ENCODE measurements at regions not wholly inside any gene's neighbourhood (a gene's known extent, or its start where the extent isn't known, plus 50 kb on each side); places are given as distances from the start of the nearest gene placed in this dataset.

DNA sequence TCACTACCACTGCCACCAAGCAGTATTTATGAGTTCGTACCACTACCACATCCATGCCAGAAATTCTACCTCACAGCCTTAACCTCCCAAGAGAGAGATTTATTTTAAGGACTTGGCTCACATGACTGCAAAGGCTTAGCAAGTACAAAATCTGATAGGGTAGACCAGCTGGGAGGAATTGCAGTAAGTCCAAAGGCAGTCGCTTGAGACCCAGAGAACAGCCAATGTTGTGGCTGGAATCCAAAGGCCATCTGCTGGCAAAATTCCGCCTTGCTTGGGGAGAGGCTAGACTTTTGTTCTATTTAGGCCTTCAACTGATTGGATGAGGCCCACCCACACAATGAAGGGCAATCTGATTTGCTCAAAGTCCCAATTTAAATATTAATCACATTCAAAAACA, 101.4 kb upstream of the STT3B start:
- Histone ChIP-seq H3K36me3 (no peaks in the 10 kb centered on the region), H3K4me3 (no peak overlapping the region), H3K9me3 (no peaks in the 10 kb centered on the region), H3K27me3 (replicated peaks; ENCODE audit: insufficient read depth) (no peaks in the 10 kb centered on the region), H3K4me1 (replicated peaks) (no peaks in the 10 kb centered on the region), H3K27ac (no peak overlapping the region)
- TF ChIP-seq, protein P1, sequence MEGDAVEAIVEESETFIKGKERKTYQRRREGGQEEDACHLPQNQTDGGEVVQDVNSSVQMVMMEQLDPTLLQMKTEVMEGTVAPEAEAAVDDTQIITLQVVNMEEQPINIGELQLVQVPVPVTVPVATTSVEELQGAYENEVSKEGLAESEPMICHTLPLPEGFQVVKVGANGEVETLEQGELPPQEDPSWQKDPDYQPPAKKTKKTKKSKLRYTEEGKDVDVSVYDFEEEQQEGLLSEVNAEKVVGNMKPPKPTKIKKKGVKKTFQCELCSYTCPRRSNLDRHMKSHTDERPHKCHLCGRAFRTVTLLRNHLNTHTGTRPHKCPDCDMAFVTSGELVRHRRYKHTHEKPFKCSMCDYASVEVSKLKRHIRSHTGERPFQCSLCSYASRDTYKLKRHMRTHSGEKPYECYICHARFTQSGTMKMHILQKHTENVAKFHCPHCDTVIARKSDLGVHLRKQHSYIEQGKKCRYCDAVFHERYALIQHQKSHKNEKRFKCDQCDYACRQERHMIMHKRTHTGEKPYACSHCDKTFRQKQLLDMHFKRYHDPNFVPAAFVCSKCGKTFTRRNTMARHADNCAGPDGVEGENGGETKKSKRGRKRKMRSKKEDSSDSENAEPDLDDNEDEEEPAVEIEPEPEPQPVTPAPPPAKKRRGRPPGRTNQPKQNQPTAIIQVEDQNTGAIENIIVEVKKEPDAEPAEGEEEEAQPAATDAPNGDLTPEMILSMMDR (IDR thresholded peaks at IDR 0.05): no peak
- TF ChIP-seq POLR2AphosphoS5 (IDR thresholded peaks at IDR 0.05) (no peak), POLR2A (IDR thresholded peaks at IDR 0.05) (no peak)
- intact Hi-C loops (cut with DNase I): no loop called here
- 62% methylated on average over 3 of the region's 3 CpGs for WGBS
- no peak for DNase-seq (ENCODE audit: low spot score)

- H3K4me1 ChIP-seq (replicated peaks): no peaks in the 10 kb centered on the region
- H3K9me3 ChIP-seq: no peaks in the 10 kb centered on the region
- H3K27me3 ChIP-seq (replicated peaks; ENCODE audit: insufficient read depth): no peaks in the 10 kb centered on the region
- TF ChIP-seq POLR2A (IDR thresholded peaks at IDR 0.05): no peak
- TF ChIP-seq POLR2AphosphoS5 (IDR thresholded peaks at IDR 0.05): no peak
- TF ChIP-seq, protein P1 (IDR thresholded peaks at IDR 0.05): no peak
- H3K36me3 ChIP-seq: no peaks in the 10 kb centered on the region
- H3K4me3 ChIP-seq: no peak overlapping the region
- intact Hi-C loops (cut with DNase I): no loop called here
- H3K27ac ChIP-seq: no peak overlapping the region
- DNase-seq (ENCODE audit: low spot score): no peak
- 60% methylated on average over 7 of the region's 7 CpGs for WGBS
These were observed 99.6 kb upstream of the STT3B start for GRCh38 chr3:31432897-31433678.

GRCh38 chr3:31433679-31433992, 99.1 kb upstream of the STT3B start:
- H3K36me3 ChIP-seq: no peaks in the 10 kb centered on the region
- DNase-seq (ENCODE audit: low spot score): no peak

DNA sequence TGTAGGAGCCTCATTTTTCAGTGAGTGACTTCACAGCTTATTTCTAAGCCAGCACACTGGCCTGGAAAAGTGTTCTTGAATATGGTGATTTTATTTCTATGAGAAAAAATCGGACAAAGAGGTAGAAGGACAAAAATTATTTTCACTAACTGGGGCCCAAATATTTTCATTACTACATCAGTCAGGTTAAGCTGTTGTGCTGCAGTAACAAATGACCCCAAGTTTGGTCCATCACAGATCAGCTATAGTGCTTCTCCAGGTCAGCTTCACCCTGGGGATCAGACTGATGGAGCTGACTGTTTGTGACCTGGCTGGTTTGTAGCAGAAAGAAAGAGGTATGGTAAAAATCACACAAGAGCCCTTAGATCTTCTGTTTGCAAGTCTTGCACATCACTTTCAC, 97.9 kb upstream of the STT3B start:
- 97% methylated on average over 1 of the region's 1 CpG for WGBS
- Histone ChIP-seq H3K4me3 (no peak overlapping the region), H3K27ac (no peak overlapping the region), H3K36me3 (no peaks in the 10 kb centered on the region), H3K27me3 (replicated peaks; ENCODE audit: insufficient read depth) (no peaks in the 10 kb centered on the region), H3K9me3 (no peaks in the 10 kb centered on the region), H3K4me1 (replicated peaks) (no peaks in the 10 kb centered on the region)
- no peak for DNase-seq (ENCODE audit: low spot score)
- TF ChIP-seq POLR2AphosphoS5 (IDR thresholded peaks at IDR 0.05) (no peak), POLR2A (IDR thresholded peaks at IDR 0.05) (no peak)
- TF ChIP-seq, protein P1 (IDR thresholded peaks at IDR 0.05): no peak
- intact Hi-C loops (cut with DNase I): no loop called here

More at GRCh38 chr3:31433679-31433992, 99.1 kb upstream of the STT3B start:
- TF ChIP-seq, protein P1 (IDR thresholded peaks at IDR 0.05): no peak
- TF ChIP-seq POLR2AphosphoS5 (IDR thresholded peaks at IDR 0.05) (no peak), POLR2A (IDR thresholded peaks at IDR 0.05) (no peak)
- H3K9me3 ChIP-seq: no peaks in the 10 kb centered on the region
- no peak overlapping the region for H3K27ac ChIP-seq
- H3K4me1 ChIP-seq (replicated peaks): no peaks in the 10 kb centered on the region
- H3K4me3 ChIP-seq: no peak overlapping the region
- H3K27me3 ChIP-seq (replicated peaks; ENCODE audit: insufficient read depth): no peaks in the 10 kb centered on the region
- intact Hi-C loops (cut with DNase I): no loop called here

DNA sequence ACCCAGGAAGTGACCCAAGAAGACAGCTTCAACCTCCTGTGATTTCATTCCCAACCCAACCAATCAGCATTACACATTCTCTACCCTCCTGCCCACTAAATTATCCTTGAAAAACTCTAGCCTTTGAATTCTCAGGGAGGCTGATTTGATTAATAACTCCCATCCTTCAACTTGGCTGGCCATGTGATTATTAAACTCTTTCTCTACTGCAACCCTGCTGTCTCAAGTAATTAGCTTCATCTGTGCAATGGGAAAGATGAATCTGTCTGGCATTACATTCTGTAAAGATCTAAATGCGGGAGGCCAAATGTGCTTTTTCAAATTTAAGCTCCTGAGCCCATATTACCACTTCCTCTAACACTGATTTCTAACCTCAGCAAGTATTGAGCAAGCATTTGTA, 95.9 kb upstream of the STT3B start:
- Histone ChIP-seq H3K4me3 (no peak overlapping the region), H3K4me1 (replicated peaks) (no peaks in the 10 kb centered on the region), H3K9me3 (no peaks in the 10 kb centered on the region), H3K36me3 (no peaks in the 10 kb centered on the region), H3K27ac (no peak overlapping the region), H3K27me3 (replicated peaks; ENCODE audit: insufficient read depth) (no peaks in the 10 kb centered on the region)
- DNase-seq (ENCODE audit: low spot score): no peak
- TF ChIP-seq POLR2A (IDR thresholded peaks at IDR 0.05) (no peak), POLR2AphosphoS5 (IDR thresholded peaks at IDR 0.05) (no peak)
- TF ChIP-seq, protein P1 (IDR thresholded peaks at IDR 0.05): no peak
- intact Hi-C loops (cut with DNase I): no loop called here
- 97% methylated on average over 1 of the region's 1 CpG for WGBS

Data from prostate gland (tissue), 2 donors.